Astrocyte of the cerebellum (primary cell): ENCODE measurements at regions not wholly inside any gene's neighbourhood (a gene's known extent, or its start where the extent isn't known, plus 50 kb on each side); places are given as distances from the start of the nearest gene placed in this dataset.

ENCODE experiments used
- DNase-seq: peaks from one replicate; pipeline ENCODE4 v3.0.0-alpha.2; 2011; ENCODE audit warnings: low read depth
- H3K4me3 ChIP-seq: 2 replicates; pipeline ENCODE4 v1.5.1; 2011; ENCODE audit warnings: mild to moderate bottlenecking, low read depth, low read length, moderate library complexity
- CTCF ChIP-seq: IDR thresholded peaks from 2 replicates; pipeline ENCODE4 v1.5.1; 2012; ENCODE audit warnings: low read length, low read depth, moderate library complexity, mild to moderate bottlenecking; ENCODE audit errors: missing control alignments
- in situ Hi-C: cut with HindIII; loops from 2 replicates; pipeline ENCODE4 v1.10.0; 2017; ENCODE audit warnings: low sequenced_read_pairs

DNA sequence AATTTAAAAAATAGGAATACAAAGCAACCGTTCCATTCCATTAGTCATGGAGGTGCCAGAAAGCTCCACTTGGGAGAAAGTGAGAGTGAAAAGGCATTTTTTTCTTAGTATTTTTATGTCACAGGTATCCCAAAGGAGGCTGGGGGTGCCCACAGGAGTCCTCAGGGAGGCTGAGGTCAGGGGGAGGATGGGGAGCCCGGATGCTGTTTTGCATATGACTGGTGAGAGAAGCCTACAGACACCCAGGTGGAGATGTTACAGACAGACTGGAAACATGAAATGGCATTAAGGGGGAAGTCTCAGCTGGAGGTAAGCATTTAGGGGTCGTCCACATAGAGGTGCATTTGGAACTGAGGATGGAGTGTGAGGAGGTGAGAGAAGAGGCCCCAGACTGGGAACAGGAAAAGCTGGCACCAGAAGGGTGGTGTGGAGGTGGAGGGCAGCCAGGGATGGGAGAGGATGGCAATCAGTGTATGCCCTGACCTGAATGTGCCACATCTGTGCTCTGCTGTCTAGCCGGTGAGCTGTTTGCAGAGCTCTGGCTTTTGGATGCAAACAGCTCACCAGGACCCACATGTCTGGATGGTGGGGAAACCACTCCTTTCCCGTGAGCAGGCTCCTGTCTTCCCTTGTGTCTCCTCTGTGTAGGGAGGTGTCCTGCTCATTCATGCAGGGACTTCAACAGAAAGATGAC is 101.1 kb downstream of the RAMP3 start:
- DNase-seq, result no peak

DNA sequence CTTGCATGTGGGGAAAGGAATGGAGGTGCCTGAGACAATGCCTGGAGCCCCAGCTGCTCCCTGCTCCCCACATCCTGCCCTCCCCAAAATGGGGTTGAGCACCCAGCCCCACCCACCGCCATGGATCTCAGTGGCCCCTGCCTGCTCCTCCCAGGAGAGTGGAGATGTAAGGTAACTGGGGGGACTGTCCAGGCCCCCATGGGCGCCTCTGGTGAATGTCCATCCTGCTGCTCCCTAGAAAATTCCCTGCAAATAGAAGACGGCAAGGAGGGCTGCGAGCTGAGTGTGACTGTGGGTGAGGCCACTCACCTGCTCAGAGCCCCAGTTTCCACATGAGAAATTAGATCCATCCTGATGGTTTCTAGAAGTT is 101.6 kb downstream of the RAMP3 start:
- H3K4me3 ChIP-seq, result no peak overlapping the region
- in situ Hi-C loops, result no loop called here
- no peak for DNase-seq
- TF ChIP-seq CTCF, result no peak

More for the DNA sequence above, 101.1 kb downstream of the RAMP3 start:
- H3K4me3 ChIP-seq, result no peak overlapping the region
- in situ Hi-C loops, result no loop called here
- no peak for TF ChIP-seq CTCF

DNA sequence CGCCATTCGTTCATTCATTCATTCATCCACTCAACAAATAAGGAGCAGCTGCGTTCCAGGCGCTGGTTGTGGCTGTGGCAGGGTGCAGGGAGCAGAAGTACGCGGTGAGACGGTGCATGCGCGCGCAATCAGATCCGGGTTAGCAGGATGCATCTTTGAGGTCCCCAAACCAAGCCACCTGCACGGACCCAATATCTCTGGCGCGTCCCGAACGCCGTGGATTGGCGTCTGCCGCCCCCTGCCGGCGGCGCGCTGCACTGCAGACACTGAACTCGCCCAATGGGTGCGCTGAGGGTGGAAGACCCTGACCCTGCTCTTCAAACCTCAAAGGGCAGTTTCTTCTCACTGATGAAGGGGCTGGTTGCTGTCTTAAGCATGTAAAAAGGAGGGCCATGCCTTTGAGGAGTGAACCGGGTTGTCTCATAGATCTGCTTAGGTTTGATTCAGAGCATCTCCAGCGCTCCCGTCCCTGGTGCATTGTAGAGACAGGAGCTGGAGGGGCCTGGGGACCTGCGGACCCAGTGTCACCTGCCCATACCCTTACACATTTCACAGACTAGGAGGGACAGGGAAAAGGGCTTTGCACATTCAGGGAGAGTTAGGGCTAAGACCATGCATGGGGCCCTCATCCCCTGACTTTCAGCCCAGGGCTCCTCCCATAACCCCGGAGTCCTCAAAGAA is 102.5 kb downstream of the RAMP3 start:
- no peak for DNase-seq
- in situ Hi-C loops, result no loop called here
- TF ChIP-seq CTCF, result peak; percentile 98
- no peak overlapping the region for H3K4me3 ChIP-seq

GRCh38 chr7:45267262-45267661 is 109.7 kb downstream of the RAMP3 start:
- in situ Hi-C loops, result no loop called here
- no peak for TF ChIP-seq CTCF
- no peak for DNase-seq

GRCh38 chr7:45268013-45268412 is 110.4 kb downstream of the RAMP3 start:
- in situ Hi-C loops, result no loop called here
- no peak for TF ChIP-seq CTCF
- no peak for DNase-seq
- no peak overlapping the region for H3K4me3 ChIP-seq

More at GRCh38 chr7:45267262-45267661, 109.7 kb downstream of the RAMP3 start:
- H3K4me3 ChIP-seq, result no peak overlapping the region

DNA sequence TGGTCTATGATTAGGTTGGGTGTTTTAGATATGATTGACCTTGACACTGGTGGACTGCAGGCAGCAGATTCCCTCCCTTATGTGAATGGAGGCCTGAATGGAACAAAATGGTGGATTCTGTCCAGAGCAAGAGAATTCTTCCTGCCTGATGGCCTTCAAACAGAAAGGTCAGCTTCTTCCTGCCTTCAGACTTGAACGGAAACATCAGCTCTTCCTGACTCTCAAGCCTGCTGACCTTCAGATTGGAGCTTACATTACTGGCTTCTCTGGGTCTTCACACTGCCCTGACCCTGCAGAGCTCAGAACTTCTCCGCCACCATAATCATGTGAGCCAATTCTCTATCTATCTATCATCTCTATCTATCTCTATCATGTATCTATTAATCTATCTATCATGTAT is 111.6 kb downstream of the RAMP3 start:
- DNase-seq, result no peak
- TF ChIP-seq CTCF, result no peak
- H3K4me3 ChIP-seq, result no peak overlapping the region
- in situ Hi-C loops, result no loop called here
